Lower lobe of right lung (tissue), 2 donors: ENCODE measurements at regions not wholly inside any gene's neighbourhood (a gene's known extent, or its start where the extent isn't known, plus 50 kb on each side); places are given as distances from the start of the nearest gene placed in this dataset.

Source experiments
- ATAC-seq, 2 donors: fragments of 200-7000 bp; cut with Tn5 transposase; one replicate each; pipeline ENCODE4 v1.9.1; 2020 to 2022; ENCODE audit warnings: mild to moderate bottlenecking in 2 of 2, moderate library complexity in 2 of 2
- DNase-seq: peaks from one replicate; pipeline ENCODE4 v3.0.0-alpha.2; 2020
- H3K27ac ChIP-seq: fragments of 200-600 bp; one replicate; pipeline ENCODE4 v1.8.0; 2022
- H3K27me3 ChIP-seq: fragments of 200-600 bp; one replicate; pipeline ENCODE4 v1.8.0; 2022; ENCODE audit warnings: low read depth
- H3K36me3 ChIP-seq: fragments of 200-600 bp; one replicate; pipeline ENCODE4 v1.8.0; 2022; ENCODE audit warnings: mild to moderate bottlenecking
- H3K4me1 ChIP-seq: fragments of 200-600 bp; one replicate; pipeline ENCODE4 v1.8.0; 2022
- H3K4me3 ChIP-seq: fragments of 200-600 bp; one replicate; pipeline ENCODE4 v1.8.0; 2022; ENCODE audit warnings: mild to moderate bottlenecking
- H3K9me3 ChIP-seq: fragments of 200-600 bp; one replicate; pipeline ENCODE4 v1.8.0; 2022
- CTCF ChIP-seq: fragments of 200-600 bp; IDR thresholded peaks from one replicate; pipeline ENCODE4 v1.8.0; 2022; ENCODE audit warnings: antibody characterized with exemption, mild to moderate bottlenecking
- intact Hi-C: fragments of 100-400 bp; cut with DNase I; formaldehyde crosslinking; loops from one replicate; pipeline ENCODE4 v1.11.0; 2022
- donor health status: DM: no; HTN: yes; CAD: no; lungs with severe emphysema.

- Histone ChIP-seq H3K4me3 (peak overlapping the region; percentile 57), H3K4me1 (peaks cover 26% of the 10 kb centered on the region), H3K36me3 (no peaks in the 10 kb centered on the region), H3K27me3 (no peaks in the 10 kb centered on the region), H3K9me3 (no peaks in the 10 kb centered on the region), H3K27ac (peak overlapping the region; percentile 84)
- DNase-seq (peak; percentile 59), ATAC-seq (peak; percentile 48 to 58)
- no peak for TF ChIP-seq CTCF
- intact Hi-C loops: no loop called here
Measured at GRCh38 chrX:45771560-45772340, 571.1 kb upstream of the DIPK2B start.

GRCh38 chrX:45771114-45771513 lies 570.4 kb upstream of the DIPK2B start:
- no peaks in the 10 kb centered on the region for H3K27me3 ChIP-seq
- DNase-seq (no peak), ATAC-seq (peak; percentile 39 to 63)
- peak overlapping the region; percentile 84 for H3K27ac ChIP-seq
- H3K36me3 ChIP-seq: no peaks in the 10 kb centered on the region
- H3K4me3 ChIP-seq: peak overlapping the region; percentile 57
- TF ChIP-seq CTCF: no peak
- intact Hi-C loops: no loop called here
- H3K4me1 ChIP-seq: peaks cover 27% of the 10 kb centered on the region
- no peaks in the 10 kb centered on the region for H3K9me3 ChIP-seq

GRCh38 chrX:45769761-45770582 lies 569.3 kb upstream of the DIPK2B start:
- H3K9me3 ChIP-seq: no peaks in the 10 kb centered on the region
- no peak for TF ChIP-seq CTCF

GRCh38 chrX:45768666-45769236 lies 568.1 kb upstream of the DIPK2B start:
- Histone ChIP-seq H3K4me1 (peaks cover 24% of the 10 kb centered on the region), H3K4me3 (peak overlapping the region; percentile 57), H3K9me3 (no peaks in the 10 kb centered on the region), H3K27ac (peak overlapping the region; percentile 84), H3K27me3 (no peaks in the 10 kb centered on the region), H3K36me3 (no peaks in the 10 kb centered on the region)
- DNase-seq: no peak
- intact Hi-C loops: no loop called here
- ATAC-seq: no peak
- TF ChIP-seq CTCF: no peak

More at GRCh38 chrX:45769761-45770582, 569.3 kb upstream of the DIPK2B start:
- Histone ChIP-seq H3K27ac (peak overlapping the region; percentile 84), H3K27me3 (no peaks in the 10 kb centered on the region), H3K4me1 (peaks cover 24% of the 10 kb centered on the region), H3K36me3 (no peaks in the 10 kb centered on the region), H3K4me3 (peak overlapping the region; percentile 57)
- ATAC-seq: peak; percentile 91 to 96
- peak; percentile 75 for DNase-seq
- intact Hi-C loops: no loop called here

GRCh38 chrX:45766981-45767501 lies 566.4 kb upstream of the DIPK2B start:
- Histone ChIP-seq H3K27ac (peak overlapping the region; percentile 84), H3K4me1 (peaks cover 27% of the 10 kb centered on the region), H3K9me3 (no peaks in the 10 kb centered on the region), H3K27me3 (no peaks in the 10 kb centered on the region), H3K4me3 (peak overlapping the region; percentile 57), H3K36me3 (no peaks in the 10 kb centered on the region)
- no peak for DNase-seq
- no peak for TF ChIP-seq CTCF
- peak in 1 of 2 donors; percentile 27 for ATAC-seq
- intact Hi-C loops: no loop called here
